Thoracic aorta (tissue), 2 donors: ENCODE measurements at regions not wholly inside any gene's neighbourhood (a gene's known extent, or its start where the extent isn't known, plus 50 kb on each side); places are given as distances from the start of the nearest gene placed in this dataset.
"Not testable (repeated sequence)": the region's sequence is repeated elsewhere in the genome, so short reads cannot be mapped to it uniquely, and the experiment has no call there.

ENCODE experiments used
- ATAC-seq: fragments of 150-250 bp; one replicate; pipeline ENCODE4 v1.8.0; 2017; ENCODE audit warnings: low read depth; ENCODE audit not compliant: insufficient number of reproducible peaks, low FRiP score
- DNase-seq: peaks from one replicate; pipeline ENCODE4 v3.0.0-alpha.2; 2020; ENCODE audit warnings: low spot score
- H3K27ac ChIP-seq, 2 donors: fragments of 200-600 bp; sonication (generic); 1 replicate in 1 of 2; 2 replicates in 1 of 2; pipeline ENCODE4 v1.5.1; 2016; ENCODE audit warnings: mild to moderate bottlenecking in 2 of 2, moderate library complexity in 2 of 2
- H3K27me3 ChIP-seq: fragments of 200-600 bp; sonication (generic); replicated peaks from 2 replicates; pipeline ENCODE4 v1.6.0; 2016; ENCODE audit warnings: mild to moderate bottlenecking; ENCODE audit not compliant: insufficient read depth
- H3K36me3 ChIP-seq: fragments of 200-600 bp; sonication (generic); one replicate; pipeline ENCODE4 v1.5.1; 2016
- H3K4me1 ChIP-seq, 2 donors: fragments of 200-600 bp; sonication (generic); 1 replicate in 1 of 2; 2 replicates in 1 of 2; pipeline versions ENCODE4 v1.5.1 to v1.6.0; 2016; ENCODE audit warnings: low read depth in 2 of 2, mild to moderate bottlenecking in 1 of 2; ENCODE audit not compliant: control insufficient read depth in 1 of 2
- H3K4me3 ChIP-seq: fragments of 200-600 bp; sonication (generic); 2 replicates; pipeline ENCODE4 v1.5.1; 2016; ENCODE audit warnings: mild to moderate bottlenecking
- H3K9me3 ChIP-seq: fragments of 200-600 bp; sonication (generic); 2 replicates; pipeline ENCODE4 v1.5.1; 2016

DNA sequence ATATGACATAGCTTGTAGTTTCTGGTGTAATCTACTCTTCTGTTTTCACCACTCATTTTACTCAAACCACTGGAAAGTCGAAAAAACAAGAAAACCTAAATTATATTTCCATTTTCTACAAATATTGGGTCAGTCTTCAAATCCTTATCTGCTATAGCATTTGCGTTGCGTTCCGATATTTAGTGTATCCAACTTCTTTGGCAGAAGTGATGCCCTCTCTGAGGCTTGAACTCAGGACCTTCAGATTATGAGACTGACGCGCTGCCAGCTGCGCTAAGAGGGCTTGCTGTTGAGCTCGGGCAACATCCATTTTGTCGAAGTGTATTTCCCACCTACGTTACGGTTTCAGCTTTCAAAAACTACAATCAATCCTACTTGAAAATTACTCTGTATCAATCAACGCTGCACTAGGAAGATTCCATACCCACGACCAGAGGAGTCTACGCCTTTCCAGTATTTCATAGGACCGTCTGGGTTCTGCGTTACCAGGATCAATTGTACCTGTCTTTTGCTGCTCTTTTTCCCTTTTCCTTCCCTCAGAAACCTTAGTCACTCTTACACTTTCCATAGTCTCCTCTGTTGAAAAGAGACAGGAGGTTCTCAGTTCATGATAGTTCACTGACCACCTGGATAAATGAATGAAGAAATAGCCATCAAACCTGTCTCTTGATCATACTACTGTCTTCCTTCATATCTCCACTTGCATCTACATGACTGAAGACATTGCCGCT lies 140.5 kb upstream of the ZNF322 start:
- H3K36me3 ChIP-seq, H3K4me1 ChIP-seq, H3K27ac ChIP-seq, ATAC-seq, H3K9me3 ChIP-seq, H3K27me3 ChIP-seq, H3K4me3 ChIP-seq, DNase-seq: not testable (repeated sequence)

DNA sequence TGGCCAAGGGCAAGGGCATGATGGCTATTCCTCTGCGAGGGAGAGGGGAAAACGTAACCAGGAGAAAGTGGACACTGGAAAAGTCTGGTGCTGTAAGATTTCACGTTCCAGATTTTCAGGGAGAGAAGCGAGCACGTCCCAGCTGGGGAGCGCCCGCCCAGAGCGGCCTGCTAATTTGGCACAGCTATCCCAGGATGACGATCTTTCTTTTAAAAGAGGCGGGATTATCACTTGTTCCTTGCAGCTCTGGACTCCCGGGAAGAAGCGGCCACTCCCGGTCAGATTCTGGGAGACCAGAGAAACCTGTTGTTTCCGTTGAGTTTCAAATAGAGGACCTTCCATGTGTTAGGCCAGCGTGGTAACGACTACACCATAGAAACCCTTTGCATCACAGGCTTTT lies 144.2 kb upstream of the ZNF322 start:
- not testable (repeated sequence) for H3K36me3 ChIP-seq, DNase-seq, H3K4me1 ChIP-seq, H3K4me3 ChIP-seq, H3K9me3 ChIP-seq, ATAC-seq, H3K27ac ChIP-seq, H3K27me3 ChIP-seq

DNA sequence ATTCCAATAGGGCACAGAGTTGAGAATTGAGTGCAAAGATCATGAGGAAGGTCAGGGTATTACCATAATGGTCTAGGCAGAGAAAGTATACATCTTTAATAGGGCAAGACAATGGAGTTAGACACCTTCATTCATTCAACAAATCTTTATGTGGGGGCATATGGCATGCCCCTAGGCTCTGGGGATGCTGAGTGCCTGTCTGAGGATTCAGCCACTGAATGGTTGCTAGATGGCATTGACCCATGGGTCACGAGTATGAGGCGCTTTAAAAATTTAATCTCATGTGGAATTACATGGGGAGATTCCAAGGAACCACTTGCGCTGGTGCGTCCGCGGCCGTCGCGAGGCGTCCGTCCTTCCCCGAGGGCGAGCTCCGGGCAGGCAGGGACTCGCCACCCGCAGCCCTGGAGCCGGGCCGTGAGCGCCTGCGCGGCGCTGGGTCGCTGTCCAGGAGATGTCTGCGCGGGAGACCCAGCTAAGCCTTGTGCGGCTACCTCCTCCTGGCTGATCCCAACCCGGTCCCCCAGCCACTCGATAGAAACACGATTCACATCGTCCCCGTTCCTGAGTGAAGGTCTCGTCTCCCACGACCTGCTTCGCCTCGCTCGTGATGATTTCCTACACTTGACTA lies 152.1 kb upstream of the ZNF322 start:
- not testable (repeated sequence) for H3K27me3 ChIP-seq, H3K36me3 ChIP-seq, H3K9me3 ChIP-seq, H3K4me1 ChIP-seq, DNase-seq, H3K27ac ChIP-seq, ATAC-seq, H3K4me3 ChIP-seq

DNA sequence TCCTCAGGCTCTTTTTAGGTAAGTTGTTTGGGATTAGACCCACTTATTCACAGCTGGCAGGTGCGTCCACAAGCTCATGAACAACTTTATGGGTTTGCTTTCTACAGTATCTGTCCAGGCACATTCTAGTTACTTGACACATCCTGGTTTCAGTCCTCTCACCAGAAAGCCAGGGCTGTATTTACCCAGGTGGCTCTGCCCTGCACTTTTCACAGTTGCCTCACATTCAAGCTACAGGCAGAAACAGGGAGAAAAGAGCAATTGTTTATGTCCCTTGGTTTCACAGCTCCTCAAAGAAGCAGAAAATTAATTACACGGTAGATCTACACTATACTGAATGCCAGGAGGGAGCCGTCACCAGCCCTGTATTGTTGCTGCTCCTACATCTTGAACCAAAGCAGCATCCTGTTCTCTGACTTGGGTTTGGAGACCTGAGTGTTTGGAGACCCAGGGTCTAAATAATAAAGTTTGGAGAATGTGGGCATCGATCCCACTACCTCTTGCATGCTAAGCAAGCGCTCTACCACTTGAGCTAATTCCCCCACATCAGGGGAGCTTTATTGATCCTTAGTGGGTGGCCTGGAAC lies 159.2 kb upstream of the ZNF322 start:
- H3K4me3 ChIP-seq, H3K27me3 ChIP-seq, ATAC-seq, DNase-seq, H3K36me3 ChIP-seq, H3K4me1 ChIP-seq, H3K9me3 ChIP-seq, H3K27ac ChIP-seq: not testable (repeated sequence)

DNA sequence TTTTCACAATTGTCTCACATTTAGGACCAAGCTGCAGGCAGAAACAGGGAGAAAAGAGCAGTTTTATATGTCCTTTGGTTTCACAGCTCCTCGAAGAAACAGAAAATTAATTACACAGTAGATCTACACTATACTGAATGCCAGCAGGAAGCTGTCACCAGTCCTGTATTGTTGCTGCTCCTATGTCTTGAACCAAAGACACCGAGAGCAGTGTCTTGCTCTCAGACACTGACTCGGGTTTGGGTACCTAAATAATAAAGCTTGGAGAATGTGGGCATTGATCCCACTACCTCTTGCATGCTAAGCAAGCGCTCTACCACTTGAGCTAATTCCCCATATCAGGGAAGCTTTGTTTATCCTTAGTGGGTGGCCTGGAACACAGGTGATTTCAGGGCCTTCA lies 168.4 kb upstream of the ZNF322 start:
- ATAC-seq, H3K36me3 ChIP-seq, DNase-seq, H3K27ac ChIP-seq, H3K27me3 ChIP-seq, H3K9me3 ChIP-seq, H3K4me1 ChIP-seq, H3K4me3 ChIP-seq: not testable (repeated sequence)

DNA sequence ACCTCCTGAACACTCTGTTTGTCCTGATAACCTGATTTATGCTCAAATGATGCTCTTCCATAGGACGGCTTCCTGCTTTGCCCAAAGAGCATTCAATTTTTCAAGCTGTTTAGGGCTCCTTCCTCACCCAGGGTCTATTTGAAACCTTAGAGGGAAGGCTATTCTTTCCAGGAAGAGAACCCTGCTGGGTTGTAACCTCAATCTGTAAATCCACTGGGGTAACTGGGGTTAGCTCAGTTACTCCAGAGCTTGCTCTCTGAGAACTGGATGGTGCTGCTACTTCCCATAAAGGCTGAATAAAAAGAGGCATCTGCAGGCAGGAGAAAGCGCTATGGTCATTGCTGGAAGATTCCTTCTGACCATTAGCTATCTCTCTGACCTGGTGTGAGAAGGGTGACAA lies 169.9 kb upstream of the ZNF322 start:
- DNase-seq: not testable (repeated sequence)

DNA sequence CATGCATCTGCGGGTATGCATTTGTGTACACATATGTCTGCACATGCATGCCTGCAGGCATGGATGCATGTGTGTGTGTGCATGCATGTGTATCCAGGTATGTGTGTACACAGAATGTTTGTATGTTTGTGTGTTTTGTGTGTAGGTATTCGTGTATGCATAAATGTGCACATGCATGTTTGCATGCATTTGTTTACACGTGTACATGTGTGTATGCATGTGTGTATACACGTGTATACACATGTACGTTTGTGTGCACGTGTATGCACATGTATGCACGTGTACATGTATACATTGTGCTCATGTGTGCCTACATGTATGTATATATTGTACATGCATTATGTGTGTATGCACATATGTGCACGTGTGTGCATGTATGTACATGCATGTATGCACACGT lies 171.4 kb upstream of the ZNF322 start:
- not testable (repeated sequence) for H3K9me3 ChIP-seq, DNase-seq, H3K36me3 ChIP-seq

More for the DNA sequence above, 169.9 kb upstream of the ZNF322 start:
- H3K27me3 ChIP-seq, H3K9me3 ChIP-seq, H3K27ac ChIP-seq, H3K4me1 ChIP-seq, H3K36me3 ChIP-seq, ATAC-seq, H3K4me3 ChIP-seq: not testable (repeated sequence)

DNA sequence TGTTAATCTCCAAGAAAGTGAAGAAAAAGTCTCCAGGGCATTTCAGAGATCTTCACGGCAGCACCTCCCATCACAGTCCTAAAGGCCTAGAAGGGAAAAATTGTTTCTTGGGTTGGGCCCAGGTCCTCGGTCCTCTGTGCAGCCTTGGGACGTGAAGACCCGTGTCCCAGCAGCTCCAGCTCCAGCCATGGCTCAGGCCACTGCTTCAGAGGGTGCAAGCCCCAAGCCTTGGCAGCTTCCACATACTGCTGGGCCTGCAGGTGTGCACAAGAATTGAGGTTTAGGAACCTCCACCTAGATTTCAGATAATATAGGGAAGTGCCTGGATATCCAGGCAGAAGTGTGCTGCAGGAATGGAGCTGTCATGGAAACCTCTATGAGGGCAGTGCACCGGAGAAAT lies 176.2 kb upstream of the ZNF322 start:
- H3K4me3 ChIP-seq, H3K27ac ChIP-seq, H3K9me3 ChIP-seq, ATAC-seq, H3K4me1 ChIP-seq, H3K36me3 ChIP-seq, DNase-seq, H3K27me3 ChIP-seq: not testable (repeated sequence)

More for the DNA sequence above, 171.4 kb upstream of the ZNF322 start:
- not testable (repeated sequence) for H3K4me1 ChIP-seq, ATAC-seq, H3K27me3 ChIP-seq, H3K27ac ChIP-seq, H3K4me3 ChIP-seq

DNA sequence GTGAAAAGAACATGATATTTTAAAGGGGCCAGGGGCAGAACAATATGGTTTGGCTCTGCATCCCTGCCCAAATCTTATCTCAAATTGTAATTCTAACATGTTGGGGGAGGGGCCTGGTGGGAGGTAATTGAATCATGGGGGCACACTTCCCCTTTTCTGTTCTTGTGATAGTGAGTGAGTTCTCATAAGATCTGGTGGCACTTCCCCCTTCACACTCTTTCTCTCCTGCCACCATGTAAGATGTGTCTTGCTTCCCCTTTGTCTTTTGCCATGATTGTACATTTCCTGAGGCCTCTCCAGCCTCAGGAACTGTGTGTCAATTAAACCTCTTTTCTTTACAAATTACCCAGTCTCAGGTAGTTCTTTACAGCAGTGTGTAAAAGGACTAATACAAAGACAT lies 177.1 kb upstream of the ZNF322 start:
- not testable (repeated sequence) for ATAC-seq, H3K4me1 ChIP-seq, H3K36me3 ChIP-seq, H3K27ac ChIP-seq, H3K4me3 ChIP-seq, H3K9me3 ChIP-seq, H3K27me3 ChIP-seq, DNase-seq

DNA sequence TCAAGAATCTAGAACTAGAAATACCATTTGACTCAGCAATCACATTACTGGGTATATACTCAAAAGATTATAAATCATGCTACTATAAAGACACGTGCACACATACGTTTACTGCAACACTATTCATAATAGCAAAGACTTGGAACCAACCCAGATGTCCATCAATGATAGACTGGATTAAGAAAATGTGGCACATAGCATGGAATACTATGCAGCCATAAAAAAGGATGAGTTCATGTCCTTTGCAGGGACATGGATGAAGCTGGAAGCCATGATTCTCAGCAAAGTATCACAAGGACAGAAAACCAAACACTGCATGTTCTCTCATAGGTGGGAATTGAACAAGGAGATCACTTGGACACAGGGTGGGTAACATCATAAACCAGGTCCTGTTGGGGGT lies 185.3 kb upstream of the ZNF322 start:
- not testable (repeated sequence) for H3K4me1 ChIP-seq, H3K27me3 ChIP-seq, H3K36me3 ChIP-seq, DNase-seq, ATAC-seq, H3K4me3 ChIP-seq, H3K27ac ChIP-seq, H3K9me3 ChIP-seq

DNA sequence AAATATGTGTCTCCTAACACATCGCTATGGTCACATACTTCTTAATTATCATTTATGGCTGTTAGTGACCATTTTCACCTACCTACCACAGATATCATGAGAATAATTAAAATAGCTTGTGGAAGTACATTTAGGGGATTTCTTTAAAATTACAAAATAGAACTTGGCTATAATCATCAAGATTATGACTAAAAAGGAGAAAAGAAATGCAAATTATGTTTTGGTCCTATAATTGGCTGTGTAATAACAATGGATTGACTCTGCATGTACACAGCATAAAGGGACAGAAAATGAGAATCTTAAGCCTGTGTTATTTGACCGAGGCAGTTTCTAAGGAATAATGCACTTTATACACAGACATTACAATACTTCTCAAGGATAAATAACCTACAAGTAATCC lies 197.7 kb upstream of the ZNF322 start:
- not testable (repeated sequence) for DNase-seq, H3K4me1 ChIP-seq, H3K9me3 ChIP-seq, H3K27ac ChIP-seq, H3K36me3 ChIP-seq, H3K27me3 ChIP-seq, H3K4me3 ChIP-seq, ATAC-seq

DNA sequence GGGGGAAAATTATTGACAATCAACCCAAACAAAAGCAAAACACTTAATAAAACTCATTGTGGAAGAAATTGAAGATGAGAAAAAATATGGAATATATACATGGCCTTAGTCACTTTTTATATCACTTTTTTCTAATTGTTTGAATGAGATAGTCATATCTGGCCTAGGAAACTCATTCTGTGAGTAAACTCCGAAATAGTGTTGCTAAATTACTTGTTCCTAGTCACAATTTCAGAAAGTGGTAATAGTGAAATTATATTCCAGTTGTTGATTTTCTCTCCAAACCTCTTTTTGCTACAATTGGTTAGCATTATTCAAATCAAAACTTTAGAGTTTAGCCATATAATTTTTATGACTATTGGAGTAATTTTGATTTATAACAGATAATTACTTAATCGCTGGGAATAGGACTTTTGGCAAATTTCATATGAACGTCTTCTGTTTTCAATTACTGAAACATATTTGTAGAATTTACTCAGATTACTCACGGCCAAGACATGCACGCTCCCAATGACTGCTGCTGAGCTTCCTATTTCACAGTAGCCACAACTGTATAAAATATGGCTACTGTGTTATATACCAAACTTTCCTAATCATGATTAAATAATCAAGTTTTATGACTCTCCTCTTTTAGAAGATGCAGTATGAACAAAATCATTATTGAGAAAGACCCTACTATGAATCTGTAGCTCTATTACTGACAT lies 199.7 kb upstream of the ZNF322 start:
- DNase-seq, H3K27ac ChIP-seq, H3K4me1 ChIP-seq, ATAC-seq, H3K27me3 ChIP-seq, H3K36me3 ChIP-seq, H3K4me3 ChIP-seq, H3K9me3 ChIP-seq: not testable (repeated sequence)
